GM12875 (cell line): ENCODE measurements at regions not wholly inside any gene's neighbourhood (a gene's known extent, or its start where the extent isn't known, plus 50 kb on each side); places are given as distances from the start of the nearest gene placed in this dataset.

ENCODE experiments used
- H3K4me3 ChIP-seq: one replicate; pipeline ENCODE4 v1.5.1; 2011; ENCODE audit warnings: low read depth, low read length, control low read depth
- TF ChIP-seq, protein P1 (sequence below): IDR thresholded peaks from 2 replicates; pipeline ENCODE4 v1.5.1; 2011; ENCODE audit warnings: low read depth, mild to moderate bottlenecking, control low read depth, inconsistent platforms, low read length, moderate library complexity, borderline replicate concordance; ENCODE audit not compliant: insufficient read depth

DNA sequence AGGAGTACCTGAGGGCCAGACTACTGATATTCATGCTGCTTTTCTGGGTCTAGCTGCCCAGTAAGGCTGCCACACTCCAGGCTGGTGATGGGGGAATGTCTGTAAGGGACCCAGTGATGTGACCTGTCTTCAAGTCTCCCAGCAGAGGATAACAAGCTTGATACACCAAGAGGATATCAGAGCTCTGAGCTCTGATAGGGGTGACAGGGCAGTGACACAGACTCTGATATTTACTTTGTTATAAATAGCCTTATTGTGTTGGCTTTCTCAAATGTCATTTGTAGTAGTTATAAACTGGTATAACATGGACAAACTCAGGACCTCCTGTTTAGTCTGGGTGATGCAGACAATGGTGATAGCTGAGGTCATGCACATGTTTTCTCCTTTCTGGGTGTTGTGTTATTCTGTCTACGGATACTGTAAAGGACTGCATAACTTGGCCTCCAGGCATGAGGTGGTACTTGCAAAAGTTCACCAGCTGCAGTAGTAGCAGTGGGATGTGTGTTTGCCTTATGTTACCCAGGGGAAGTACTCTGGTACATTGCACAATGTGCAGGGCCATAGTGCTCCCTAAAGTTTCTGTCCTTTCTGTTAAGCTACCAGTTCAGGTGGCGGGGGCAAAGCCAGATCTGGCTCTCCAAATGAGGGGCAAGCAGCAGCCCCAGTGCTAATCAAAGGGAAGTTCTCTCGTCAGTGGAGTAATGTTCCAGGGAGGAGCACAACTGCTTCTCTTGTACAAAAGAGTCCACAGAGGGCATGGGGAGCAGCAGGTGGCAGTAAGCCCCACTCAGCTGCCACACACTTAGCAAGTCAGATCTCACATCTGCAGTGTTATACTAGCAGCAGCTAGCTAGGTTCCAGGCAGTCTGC, 812.2 kb downstream of the JRKL start:
- TF ChIP-seq, protein P1, sequence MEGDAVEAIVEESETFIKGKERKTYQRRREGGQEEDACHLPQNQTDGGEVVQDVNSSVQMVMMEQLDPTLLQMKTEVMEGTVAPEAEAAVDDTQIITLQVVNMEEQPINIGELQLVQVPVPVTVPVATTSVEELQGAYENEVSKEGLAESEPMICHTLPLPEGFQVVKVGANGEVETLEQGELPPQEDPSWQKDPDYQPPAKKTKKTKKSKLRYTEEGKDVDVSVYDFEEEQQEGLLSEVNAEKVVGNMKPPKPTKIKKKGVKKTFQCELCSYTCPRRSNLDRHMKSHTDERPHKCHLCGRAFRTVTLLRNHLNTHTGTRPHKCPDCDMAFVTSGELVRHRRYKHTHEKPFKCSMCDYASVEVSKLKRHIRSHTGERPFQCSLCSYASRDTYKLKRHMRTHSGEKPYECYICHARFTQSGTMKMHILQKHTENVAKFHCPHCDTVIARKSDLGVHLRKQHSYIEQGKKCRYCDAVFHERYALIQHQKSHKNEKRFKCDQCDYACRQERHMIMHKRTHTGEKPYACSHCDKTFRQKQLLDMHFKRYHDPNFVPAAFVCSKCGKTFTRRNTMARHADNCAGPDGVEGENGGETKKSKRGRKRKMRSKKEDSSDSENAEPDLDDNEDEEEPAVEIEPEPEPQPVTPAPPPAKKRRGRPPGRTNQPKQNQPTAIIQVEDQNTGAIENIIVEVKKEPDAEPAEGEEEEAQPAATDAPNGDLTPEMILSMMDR = no peak
- H3K4me3 ChIP-seq = no peak overlapping the region

DNA sequence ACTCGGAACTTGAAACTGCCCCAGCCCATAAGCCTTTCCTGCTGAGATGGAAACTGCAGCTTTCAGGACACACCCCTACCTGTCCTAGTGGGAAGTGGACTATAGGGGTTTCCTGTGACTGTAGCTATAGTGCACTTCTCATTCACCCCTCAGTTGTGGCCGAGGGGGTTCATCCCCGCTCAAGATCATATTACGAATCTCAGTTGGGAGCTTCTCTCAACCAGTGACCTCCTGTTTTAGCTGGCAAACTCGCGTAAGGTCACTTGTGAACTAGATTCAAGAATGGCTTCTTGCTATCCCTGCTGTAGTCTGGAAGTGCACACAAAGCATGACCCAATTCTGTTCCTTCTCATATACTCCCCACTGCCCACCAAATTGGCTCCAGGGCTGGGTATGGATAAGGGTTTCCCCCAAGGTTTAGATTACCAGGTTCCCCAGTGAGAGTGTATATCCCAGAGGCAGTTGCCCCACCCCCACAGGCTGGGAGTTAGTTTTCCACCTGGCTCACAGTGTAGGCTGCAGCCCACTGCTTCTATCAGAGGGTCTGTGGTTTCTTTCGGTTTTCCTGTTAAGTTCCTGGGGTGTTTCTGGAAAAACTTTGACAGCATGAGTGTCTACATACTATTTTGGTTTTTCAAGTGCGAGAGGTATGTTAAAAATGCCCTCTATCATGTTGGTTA, 812.9 kb downstream of the JRKL start:
- no peak overlapping the region for H3K4me3 ChIP-seq
- TF ChIP-seq, protein P1 = no peak

DNA sequence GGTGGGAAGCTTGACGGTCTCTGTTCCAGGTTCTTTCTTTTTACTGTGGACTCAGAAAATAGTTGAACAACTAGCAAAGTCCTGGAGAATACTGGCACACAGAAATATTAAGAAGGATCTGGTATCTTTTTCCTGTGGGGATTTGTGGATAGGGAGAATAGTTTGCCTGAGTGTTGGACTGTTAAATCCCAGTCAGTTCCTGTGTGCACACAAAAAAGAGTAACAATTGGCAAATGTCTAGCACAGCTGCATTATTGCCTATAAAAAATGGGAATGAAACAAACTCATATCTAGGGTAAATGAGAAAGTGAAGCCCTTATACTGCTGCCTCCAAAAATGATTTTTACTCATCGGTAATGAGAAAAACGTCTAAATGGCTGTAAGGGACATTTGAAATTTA, 828.2 kb downstream of the JRKL start:
- H3K4me3 ChIP-seq = no peak overlapping the region
- TF ChIP-seq, protein P1 = no peak

DNA sequence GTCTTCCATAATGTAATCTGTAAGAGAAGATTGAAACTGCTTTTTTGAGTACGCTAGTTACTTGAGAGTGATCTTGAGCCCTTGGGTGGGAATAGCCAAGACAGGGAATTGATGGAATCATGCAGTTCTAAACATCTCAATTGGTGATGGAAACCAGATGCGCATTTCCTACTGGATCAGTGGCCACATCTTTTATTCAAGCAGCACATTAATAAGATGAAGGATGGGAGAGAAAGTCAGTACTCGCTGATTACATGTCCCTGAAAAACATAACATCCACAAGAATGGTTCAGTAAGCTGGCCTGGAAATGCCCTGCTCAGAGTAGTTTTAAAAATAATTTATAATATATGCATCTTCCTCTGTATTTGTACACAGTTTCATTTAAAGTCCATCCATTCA, 833.8 kb downstream of the JRKL start:
- TF ChIP-seq, protein P1 = no peak
- H3K4me3 ChIP-seq = no peak overlapping the region

DNA sequence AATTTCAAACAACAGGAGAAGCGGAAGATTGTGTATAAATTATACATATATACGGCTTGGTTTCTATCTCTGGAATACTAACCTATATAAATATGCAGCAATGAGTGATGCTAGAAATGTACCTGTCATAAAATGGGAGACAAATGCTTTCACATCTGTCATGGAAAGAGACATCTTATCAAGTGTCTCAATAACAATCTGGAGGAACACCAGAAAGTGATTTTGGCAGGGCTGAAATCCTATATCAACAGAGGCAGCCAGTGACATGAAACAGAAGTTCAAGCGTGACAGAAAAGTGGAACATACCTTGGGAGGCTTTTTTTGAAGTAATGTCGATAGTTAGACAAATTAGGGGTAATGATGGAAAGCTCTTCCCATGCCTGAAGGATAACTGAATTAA, 834.6 kb downstream of the JRKL start:
- no peak overlapping the region for H3K4me3 ChIP-seq
- TF ChIP-seq, protein P1 = no peak

DNA sequence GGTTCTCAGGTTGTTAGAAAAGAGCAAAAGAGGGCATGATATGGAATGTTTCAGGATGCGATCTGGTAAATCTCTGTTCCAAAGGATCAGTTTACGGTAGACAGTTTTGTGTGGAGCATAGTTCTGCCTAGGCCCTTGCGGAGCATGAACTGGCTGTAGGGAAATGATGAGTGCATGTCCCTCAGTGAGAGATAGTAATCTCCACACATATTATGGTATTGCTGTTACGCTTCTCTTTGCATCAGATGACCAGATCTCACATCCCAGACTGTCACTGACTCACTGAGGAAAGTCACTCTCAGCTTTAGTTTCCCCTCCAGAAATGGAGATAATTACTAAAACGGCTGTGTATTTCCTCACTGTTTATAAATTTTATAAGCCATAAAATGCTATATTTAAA, 836.0 kb downstream of the JRKL start:
- H3K4me3 ChIP-seq = no peak overlapping the region
- TF ChIP-seq, protein P1 = no peak

DNA sequence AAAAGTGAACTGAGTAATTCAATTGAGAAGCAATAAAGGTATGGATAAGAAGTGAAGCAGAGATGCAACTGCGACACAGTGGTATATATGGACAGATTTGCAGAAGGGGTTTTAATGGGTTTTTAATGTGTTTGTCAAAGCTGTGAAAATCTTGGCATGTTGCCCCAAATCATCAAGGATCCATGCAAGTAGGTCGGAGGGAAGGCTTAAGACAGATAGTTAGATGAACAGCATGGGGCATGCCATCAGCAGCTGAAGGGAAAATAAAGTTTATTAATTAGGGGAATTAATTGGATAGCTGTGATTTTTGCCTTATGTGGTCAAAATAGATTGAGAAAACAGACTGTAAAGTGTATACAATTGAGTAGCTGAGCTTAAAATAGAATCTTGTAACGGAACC, 840.1 kb downstream of the JRKL start:
- TF ChIP-seq, protein P1 = no peak

More for the DNA sequence above, 840.1 kb downstream of the JRKL start:
- H3K4me3 ChIP-seq = no peak overlapping the region
